H1 (cell line): ENCODE measurements at regions not wholly inside any gene's neighbourhood (a gene's known extent, or its start where the extent isn't known, plus 50 kb on each side); places are given as distances from the start of the nearest gene placed in this dataset.
A peak's percentile ranks its signal among the peaks of the same experiment; 100 is the strongest.

ENCODE experiments used
- CTCF ChIA-PET: fragments of 300-600 bp; sonication (Branson Sonifier 250); formaldehyde crosslinking; loops from one replicate; lab custom pipeline; 2021; ENCODE audit not compliant: partially characterized antibody; lab: Charles Lee
- POLR2A ChIA-PET: fragments of 300-600 bp; sonication (Branson Sonifier 250); formaldehyde crosslinking; loops from one replicate; lab custom pipeline; 2021; ENCODE audit warnings: inconsistent platforms; ENCODE audit not compliant: partially characterized antibody; lab: Charles Lee
- DNase-seq, 2 experiments: peaks; one replicate each; pipeline versions ENCODE4 v3.0.0 to v3.0.0-alpha.2; 2010 to 2022; ENCODE audit warnings: low spot score in 2 of 2, low read depth in 1 of 2, mixed read lengths in 1 of 2
- FAIRE-seq: peaks from 2 replicates; lab custom pipeline; 2011; peaks lifted over from hg19 to GRCh38; lab: Jason Lieb, UNC
- H2AFZ ChIP-seq: 2 replicates; pipeline ENCODE4 v1.8.1; 2012; ENCODE audit warnings: low read length, inconsistent platforms
- H2AK5ac ChIP-seq: 2 replicates; pipeline ENCODE4 v1.6.1; 2013; ENCODE audit warnings: low read depth, low read length
- H2BK120ac ChIP-seq: replicated peaks from 2 replicates; pipeline ENCODE3; 2013; ENCODE audit warnings: low read depth, low read length, inconsistent platforms
- H2BK12ac ChIP-seq: 2 replicates; pipeline ENCODE4 v1.6.1; 2013; ENCODE audit warnings: low read depth, low read length
- H2BK15ac ChIP-seq: 2 replicates; pipeline ENCODE4 v1.6.1; 2013; ENCODE audit warnings: low read length
- H2BK20ac ChIP-seq: 2 replicates; pipeline ENCODE4 v1.6.1; 2013; ENCODE audit warnings: low read length
- H2BK5ac ChIP-seq: 2 replicates; pipeline ENCODE4 v1.6.1; 2013; ENCODE audit warnings: low read depth, low read length
- H3K14ac ChIP-seq: 2 replicates; pipeline ENCODE4 v1.6.1; 2013; ENCODE audit warnings: inconsistent platforms; ENCODE audit not compliant: insufficient read length
- H3K18ac ChIP-seq: 2 replicates; pipeline ENCODE4 v1.6.1; 2013; ENCODE audit warnings: low read length; ENCODE audit errors: extremely low read depth
- H3K23ac ChIP-seq: 2 replicates; pipeline ENCODE4 v1.6.1; 2013; ENCODE audit warnings: inconsistent platforms; ENCODE audit not compliant: insufficient read length
- H3K23me2 ChIP-seq: 2 replicates; pipeline ENCODE4 v1.6.1; 2013; ENCODE audit warnings: low read depth, low read length
- H3K27ac ChIP-seq: 2 replicates; pipeline ENCODE4 v1.6.1; 2011; ENCODE audit warnings: low read depth, low read length, inconsistent platforms
- H3K27me3 ChIP-seq, 4 experiments: replicated peaks in 1 of 4; 1 replicate in 1 of 4; 2 replicates in 3 of 4; pipeline versions ENCODE4 v1.6.1 to v1.8.1; 2011 to 2013; ENCODE audit warnings: low read length in 3 of 4, mild to moderate bottlenecking in 3 of 4, inconsistent platforms in 2 of 4, mixed read lengths in 2 of 4, moderate library complexity in 1 of 4; ENCODE audit not compliant: control insufficient read depth in 3 of 4, insufficient read depth in 3 of 4; ENCODE audit errors: extremely low read depth in 1 of 4
- H3K36me3 ChIP-seq, 4 experiments: 2 replicates each; pipeline versions ENCODE4 v1.6.1 to v1.8.1; 2011 to 2013; ENCODE audit warnings: mild to moderate bottlenecking in 4 of 4, low read length in 3 of 4, moderate library complexity in 2 of 4, control low read depth in 1 of 4, inconsistent platforms in 1 of 4; ENCODE audit not compliant: insufficient read depth in 4 of 4, control insufficient read depth in 2 of 4
- H3K4ac ChIP-seq: replicated peaks from 2 replicates; pipeline ENCODE3; 2013; ENCODE audit warnings: low read length, low read depth, mixed read lengths, inconsistent platforms; ENCODE audit not compliant: insufficient read length
- H3K4me1 ChIP-seq, 4 experiments: replicated peaks in 1 of 4; 1 replicate in 1 of 4; 2 replicates in 3 of 4; pipeline versions ENCODE4 v1.6.1 to v1.8.1; 2011 to 2013; ENCODE audit warnings: low read length in 3 of 4, inconsistent platforms in 2 of 4, mixed read lengths in 1 of 4; ENCODE audit not compliant: insufficient read depth in 4 of 4, control insufficient read depth in 3 of 4
- H3K4me2 ChIP-seq, 2 experiments: 2 replicates each; pipeline versions ENCODE4 v1.6.1 to v1.8.1; 2011 to 2013; ENCODE audit warnings: low read depth in 2 of 2, low read length in 2 of 2, control low read depth in 1 of 2, inconsistent platforms in 1 of 2, mild to moderate bottlenecking in 1 of 2; ENCODE audit not compliant: insufficient read depth in 1 of 2
- H3K4me3 ChIP-seq, 4 experiments: fragments of 200-600, 300-600 bp in 1 of 4; sonication (generic), shearing (Covaris generic), sonication (Bioruptor Twin) in 1 of 4; 2 replicates each; pipeline versions ENCODE4 v1.5.1 to v1.8.1; 2011 to 2016; ENCODE audit warnings: low read length in 4 of 4, low read depth in 3 of 4, control low read depth in 2 of 4, inconsistent platforms in 2 of 4, mild to moderate bottlenecking in 2 of 4, mixed read lengths in 1 of 4, moderate library complexity in 1 of 4; ENCODE audit not compliant: insufficient read depth in 2 of 4; ENCODE audit errors: extremely low read depth in 1 of 4
- H3K56ac ChIP-seq: replicated peaks from 2 replicates; pipeline ENCODE3; 2013; ENCODE audit warnings: low read depth, mild to moderate bottlenecking, mixed read lengths, low read length, inconsistent platforms; ENCODE audit not compliant: insufficient read length
- H3K79me1 ChIP-seq: 2 replicates; pipeline ENCODE4 v1.6.1; 2013; ENCODE audit warnings: low read depth, low read length, control low read depth
- H3K79me2 ChIP-seq, 2 experiments: 2 replicates each; pipeline versions ENCODE4 v1.6.1 to v1.8.1; 2012 to 2013; ENCODE audit warnings: low read length in 2 of 2, mild to moderate bottlenecking in 2 of 2, inconsistent platforms in 1 of 2; ENCODE audit not compliant: insufficient read depth in 2 of 2, control insufficient read depth in 1 of 2
- H3K9ac ChIP-seq, 4 experiments: replicated peaks in 1 of 4; 1 replicate in 1 of 4; 2 replicates in 3 of 4; pipeline versions ENCODE4 v1.6.1 to v1.8.1; 2011 to 2013; ENCODE audit warnings: low read depth in 3 of 4, low read length in 3 of 4, control low read depth in 2 of 4, mild to moderate bottlenecking in 2 of 4, moderate library complexity in 2 of 4, inconsistent platforms in 1 of 4; ENCODE audit errors: extremely low read depth in 1 of 4
- H3K9me3 ChIP-seq, 2 experiments: 2 replicates each; pipeline versions ENCODE4 v1.6.1 to v1.8.1; 2012 to 2013; ENCODE audit warnings: mild to moderate bottlenecking in 2 of 2, moderate library complexity in 2 of 2, control low read depth in 1 of 2, inconsistent platforms in 1 of 2, low read depth in 1 of 2, low read length in 1 of 2, mixed read lengths in 1 of 2; ENCODE audit not compliant: insufficient read depth in 2 of 2
- H4K20me1 ChIP-seq, 2 experiments: replicated peaks in 1 of 2; 2 replicates each; pipeline versions ENCODE3 to v1.8.1; 2011 to 2013; ENCODE audit warnings: inconsistent platforms in 2 of 2, low read length in 2 of 2, mild to moderate bottlenecking in 1 of 2; ENCODE audit not compliant: insufficient read depth in 2 of 2, control insufficient read depth in 1 of 2
- H4K5ac ChIP-seq: 2 replicates; pipeline ENCODE4 v1.6.1; 2013; ENCODE audit warnings: low read length, low read depth, mixed read lengths, inconsistent platforms; ENCODE audit not compliant: insufficient read length
- H4K8ac ChIP-seq: 2 replicates; pipeline ENCODE4 v1.8.0; 2013; ENCODE audit warnings: mild to moderate bottlenecking, moderate library complexity, low read length, inconsistent platforms; ENCODE audit not compliant: insufficient read depth; ENCODE audit errors: extremely low read depth
- H4K91ac ChIP-seq: replicated peaks from 2 replicates; pipeline ENCODE3; 2013; ENCODE audit warnings: low read length, mixed read lengths, inconsistent platforms; ENCODE audit not compliant: insufficient read length
- ATF3 ChIP-seq: IDR thresholded peaks from 2 replicates; pipeline ENCODE4 v1.6.1; 2011; ENCODE audit warnings: low read depth, mild to moderate bottlenecking, low read length; ENCODE audit not compliant: insufficient read depth
- CBX8 ChIP-seq: fragments of 300-800, 300-1000 bp; sonication (generic); IDR thresholded peaks from 2 replicates; pipeline ENCODE4 v1.7.1; 2016; ENCODE audit warnings: low read depth, low read length, borderline replicate concordance
- CEBPB ChIP-seq: IDR thresholded peaks from 2 replicates; pipeline ENCODE4 v1.6.1; 2012; ENCODE audit warnings: low read depth, low read length
- HDAC6 ChIP-seq: IDR thresholded peaks from one replicate; pipeline ENCODE4 v1.7.1; 2012; ENCODE audit warnings: low read depth, mild to moderate bottlenecking, inconsistent platforms, low read length, moderate library complexity
- SUZ12 ChIP-seq: fragments of 200-600 bp; sonication (generic); IDR thresholded peaks from 2 replicates; pipeline ENCODE4 v1.6.1; 2012; ENCODE audit warnings: mild to moderate bottlenecking, inconsistent platforms, low read length, moderate library complexity, mixed read lengths
- WGBS, 2 experiments: shearing (Covaris generic) in 1 of 2; methylation state at CpG; one replicate each; pipeline versions ENCODE4 v1.1.6 to v1.1.7; 2013 to 2015; ENCODE audit warnings: low lambda C conversion rate in 2 of 2, mixed read lengths in 2 of 2, inconsistent platforms in 1 of 2, low coverage in 1 of 2, missing lambda C conversion rate in 1 of 2; ENCODE audit not compliant: insufficient replicate concordance in 2 of 2, insufficient coverage in 1 of 2, insufficient read length in 1 of 2; ENCODE audit errors: extremely low coverage in 1 of 2, missing lambda C conversion rate in 1 of 2; 5-methylcytosine and 5-hydroxymethylcytosine counted together

- no peak overlapping the region for H3K4ac ChIP-seq
- H3K4me1 ChIP-seq: peaks cover 0 to 3% (median 1%) of the 10 kb centered on the region in 4 experiments; a peak in 2 of 7 replicates
- no peaks in the 10 kb centered on the region for H3K9me3 ChIP-seq
- no peak overlapping the region for H4K8ac ChIP-seq
- no peak overlapping the region for H3K4me2 ChIP-seq
- H2BK12ac ChIP-seq: no peak overlapping the region
- H2AK5ac ChIP-seq: no peak overlapping the region
- H4K91ac ChIP-seq: no peak overlapping the region
- H2AFZ ChIP-seq: peak overlapping the region; percentile 97
- no peak overlapping the region for H3K18ac ChIP-seq
- H3K79me2 ChIP-seq: no peaks in the 10 kb centered on the region
- DNase-seq: no peak
- no peak for FAIRE-seq
- H2BK5ac ChIP-seq: no peak overlapping the region
- H3K36me3 ChIP-seq: no peaks in the 10 kb centered on the region; a peak in 1 of 8 replicates
- 49% methylated on average over 2 of the region's 2 CpGs; no CpG with 5 or more reads in 1 of the 2 experiments for WGBS, 2 experiments
- ChIA-PET CTCF (interaction anchor here (1.5 kb wide), 1 partner anchor 10 kb away, joined by 4 read pairs; no protein-coding TSS in a partner anchor), POLR2A (no interaction called here)
- no peak overlapping the region for H4K5ac ChIP-seq
- no peaks in the 10 kb centered on the region; the same call in 1 of the 2 replicates for H3K23me2 ChIP-seq
- H2BK120ac ChIP-seq: no peak overlapping the region
- no peak overlapping the region for H2BK20ac ChIP-seq
- no peaks in the 10 kb centered on the region for H3K27me3 ChIP-seq
- H2BK15ac ChIP-seq: no peak overlapping the region
- H3K9ac ChIP-seq: no peak overlapping the region
- H3K4me3 ChIP-seq: no peak overlapping the region
- no peak overlapping the region for H3K56ac ChIP-seq
- H3K79me1 ChIP-seq: no peaks in the 10 kb centered on the region
- H3K23ac ChIP-seq: no peak overlapping the region
- H3K27ac ChIP-seq: no peak overlapping the region
- no peak overlapping the region for H3K14ac ChIP-seq
- H4K20me1 ChIP-seq: no peaks in the 10 kb centered on the region
- TF ChIP-seq SUZ12 (no peak), CBX8 (no peak), HDAC6 (no peak), CEBPB (no peak), ATF3 (no peak)
These were observed 118.0 kb upstream of the ASCC3 start for GRCh38 chr6:100999034-100999597.
